ENCODE measurements at regions not wholly inside any gene's neighbourhood (a gene's known extent, or its start where the extent isn't known, plus 50 kb on each side); places are given as distances from the start of the nearest gene placed in this dataset.

- Mint-ChIP-seq H3K4me3 (no peak overlapping the region), H3K27ac (no peak overlapping the region), H3K27me3 (ENCODE audit: insufficient read depth, low read depth, poor library complexity) (peaks cover 16% of the 10 kb centered on the region), H3K36me3 (ENCODE audit: low read depth) (no peaks in the 10 kb centered on the region), H3K4me1 (peaks cover 4% of the 10 kb centered on the region; the same call in 2 of the 3 replicates), H3K9me3 (no peaks in the 10 kb centered on the region; the same call in 2 of the 3 replicates)
- Histone ChIP-seq H3K27ac (ENCODE audit: low read depth) (no peak overlapping the region), H3K79me2 (replicated peaks; ENCODE audit: insufficient read depth) (no peaks in the 10 kb centered on the region), H3K4me2 (no peak overlapping the region), H3F3A (replicated peaks; ENCODE audit: low read depth) (no peaks in the 10 kb centered on the region), H3K4me1 (ENCODE audit: insufficient read depth) (no peaks in the 10 kb centered on the region; the same call in 1 of the 2 replicates), H3K9me2 (ENCODE audit: insufficient read depth) (peaks cover 4% of the 10 kb centered on the region; the same call in 1 of the 2 replicates), H3K27me3 (ENCODE audit: insufficient read depth) (no peaks in the 10 kb centered on the region), H4K20me1 (replicated peaks; ENCODE audit: insufficient read depth) (no peaks in the 10 kb centered on the region), H3K36me3 (ENCODE audit: insufficient read depth) (no peaks in the 10 kb centered on the region), H2AFZ (no peak overlapping the region), H3K4me3 (no peak overlapping the region)
- DNase-seq (ENCODE audit: low spot score) (no peak), ATAC-seq (no peak)
- TF ChIP-seq, protein P1, sequence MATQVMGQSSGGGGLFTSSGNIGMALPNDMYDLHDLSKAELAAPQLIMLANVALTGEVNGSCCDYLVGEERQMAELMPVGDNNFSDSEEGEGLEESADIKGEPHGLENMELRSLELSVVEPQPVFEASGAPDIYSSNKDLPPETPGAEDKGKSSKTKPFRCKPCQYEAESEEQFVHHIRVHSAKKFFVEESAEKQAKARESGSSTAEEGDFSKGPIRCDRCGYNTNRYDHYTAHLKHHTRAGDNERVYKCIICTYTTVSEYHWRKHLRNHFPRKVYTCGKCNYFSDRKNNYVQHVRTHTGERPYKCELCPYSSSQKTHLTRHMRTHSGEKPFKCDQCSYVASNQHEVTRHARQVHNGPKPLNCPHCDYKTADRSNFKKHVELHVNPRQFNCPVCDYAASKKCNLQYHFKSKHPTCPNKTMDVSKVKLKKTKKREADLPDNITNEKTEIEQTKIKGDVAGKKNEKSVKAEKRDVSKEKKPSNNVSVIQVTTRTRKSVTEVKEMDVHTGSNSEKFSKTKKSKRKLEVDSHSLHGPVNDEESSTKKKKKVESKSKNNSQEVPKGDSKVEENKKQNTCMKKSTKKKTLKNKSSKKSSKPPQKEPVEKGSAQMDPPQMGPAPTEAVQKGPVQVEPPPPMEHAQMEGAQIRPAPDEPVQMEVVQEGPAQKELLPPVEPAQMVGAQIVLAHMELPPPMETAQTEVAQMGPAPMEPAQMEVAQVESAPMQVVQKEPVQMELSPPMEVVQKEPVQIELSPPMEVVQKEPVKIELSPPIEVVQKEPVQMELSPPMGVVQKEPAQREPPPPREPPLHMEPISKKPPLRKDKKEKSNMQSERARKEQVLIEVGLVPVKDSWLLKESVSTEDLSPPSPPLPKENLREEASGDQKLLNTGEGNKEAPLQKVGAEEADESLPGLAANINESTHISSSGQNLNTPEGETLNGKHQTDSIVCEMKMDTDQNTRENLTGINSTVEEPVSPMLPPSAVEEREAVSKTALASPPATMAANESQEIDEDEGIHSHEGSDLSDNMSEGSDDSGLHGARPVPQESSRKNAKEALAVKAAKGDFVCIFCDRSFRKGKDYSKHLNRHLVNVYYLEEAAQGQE (IDR thresholded peaks at IDR 0.05; ENCODE audit: unreplicated experiment), result no peak
- TF ChIP-seq NANOG (IDR thresholded peaks at IDR 0.05; ENCODE audit: borderline replicate concordance), result no peak
- TF ChIP-seq ETS1 (IDR thresholded peaks at IDR 0.05), result no peak
- TF ChIP-seq EZH2phosphoT487 (IDR thresholded peaks at IDR 0.05; ENCODE audit: unreplicated experiment), result no peak
- TF ChIP-seq CTCF (conservative IDR thresholded peaks at IDR 0.05; ENCODE audit: low read depth in 2 of 2), result no peak
- TF ChIP-seq ZNF114 (CRISPR knock-in tag; IDR thresholded peaks at IDR 0.05), result no peak
- no peak for TF ChIP-seq ZNF331 (CRISPR knock-in tag; IDR thresholded peaks at IDR 0.05; ENCODE audit: low read depth)
- TF ChIP-seq JUNB (IDR thresholded peaks at IDR 0.05; ENCODE audit: unreplicated experiment), result no peak
- no peak for TF ChIP-seq ZNF462 (CRISPR knock-in tag; IDR thresholded peaks at IDR 0.05)
- TF ChIP-seq EZH2 (IDR thresholded peaks at IDR 0.05; ENCODE audit: low read depth, unreplicated experiment), result no peak
- no peak for TF ChIP-seq POLR2AphosphoS5 (IDR thresholded peaks at IDR 0.05; ENCODE audit: low read depth)
- no peak for TF ChIP-seq CREB1 (CRISPR knock-in tag; IDR thresholded peaks at IDR 0.05; ENCODE audit: low read depth)
- no peak for TF ChIP-seq STAT1 (IDR thresholded peaks at IDR 0.05; ENCODE audit: unreplicated experiment)
These were observed 61.2 kb downstream of the EMX2 start for GRCh38 chr10:117603726-117604125.

All from GM23338 (cell line).